ENCODE measurements at regions not wholly inside any gene's neighbourhood (a gene's known extent, or its start where the extent isn't known, plus 50 kb on each side); places are given as distances from the start of the nearest gene placed in this dataset.

GRCh38 chr2:52335727-52336126 lies 1303.8 kb upstream of the NRXN1 start:
- Histone ChIP-seq H3K4me3 (ENCODE audit: low read depth, low read length) (no peak overlapping the region), H3K9me3 (ENCODE audit: control insufficient read depth, insufficient read depth, low read depth, low read length) (no peaks in the 10 kb centered on the region), H3K4me1 (ENCODE audit: control insufficient read depth, insufficient read depth, low read length) (no peaks in the 10 kb centered on the region), H3K27ac (ENCODE audit: extremely low read depth, low read depth, low read length) (no peak overlapping the region), H3K36me3 (ENCODE audit: control insufficient read depth in 2 of 2, insufficient read depth in 1 of 2, low read length in 2 of 2) (no peaks in the 10 kb centered on the region)
- TF ChIP-seq HOXC10 (CRISPR knock-in tag; IDR thresholded peaks at IDR 0.05) (no peak), ZEB2 (tag by site-specific recombination; IDR thresholded peaks at IDR 0.05) (no peak), ZNF670 (tag by site-specific recombination; IDR thresholded peaks at IDR 0.05; ENCODE audit: low read depth) (no peak), TSHZ1 (tag by site-specific recombination; IDR thresholded peaks at IDR 0.05; ENCODE audit: borderline replicate concordance) (no peak), ZNF223 (tag by site-specific recombination; IDR thresholded peaks at IDR 0.05) (no peak), PRDM4 (tag by site-specific recombination; IDR thresholded peaks at IDR 0.05) (no peak), ZNF560 (tag by site-specific recombination; IDR thresholded peaks at IDR 0.05; ENCODE audit: borderline replicate concordance) (no peak), ZNF548 (tag by site-specific recombination; IDR thresholded peaks at IDR 0.05) (no peak), GFI1B (tag by site-specific recombination; IDR thresholded peaks at IDR 0.05) (no peak), ZNF175 (tag by site-specific recombination; IDR thresholded peaks at IDR 0.05) (no peak)
- ChIA-PET POLR2A (no interaction called here), CTCF (no interaction called here)

- Histone ChIP-seq H3K4me1 (ENCODE audit: control insufficient read depth, insufficient read depth, low read length) (no peaks in the 10 kb centered on the region), H3K36me3 (ENCODE audit: control insufficient read depth in 2 of 2, insufficient read depth in 1 of 2, low read length in 2 of 2) (no peaks in the 10 kb centered on the region), H3K9me3 (ENCODE audit: control insufficient read depth, insufficient read depth, low read depth, low read length) (no peaks in the 10 kb centered on the region), H3K27ac (ENCODE audit: extremely low read depth, low read depth, low read length) (no peak overlapping the region), H3K4me3 (ENCODE audit: low read depth, low read length) (no peak overlapping the region)
- ChIA-PET CTCF (no interaction called here), POLR2A (no interaction called here)
- TF ChIP-seq ZNF747 (tag by site-specific recombination; IDR thresholded peaks at IDR 0.05), result no peak
- TF ChIP-seq KLF16 (tag by site-specific recombination; IDR thresholded peaks at IDR 0.05), result no peak
- TF ChIP-seq ZBTB21 (tag by site-specific recombination; IDR thresholded peaks at IDR 0.05), result no peak
- TF ChIP-seq ZNF785 (tag by site-specific recombination; IDR thresholded peaks at IDR 0.05), result no peak
- no peak for TF ChIP-seq ZSCAN16 (tag by site-specific recombination; IDR thresholded peaks at IDR 0.05)
- no peak for TF ChIP-seq PRDM6 (tag by site-specific recombination; IDR thresholded peaks at IDR 0.05)
These were observed 1302.3 kb upstream of the NRXN1 start for GRCh38 chr2:52334185-52334584.

- no peaks in the 10 kb centered on the region for H3K4me1 ChIP-seq (ENCODE audit: control insufficient read depth, insufficient read depth, low read length)
- H3K27ac ChIP-seq (ENCODE audit: extremely low read depth, low read depth, low read length), result no peak overlapping the region
- TF ChIP-seq SETDB1 (IDR thresholded peaks at IDR 0.05; ENCODE audit: insufficient read length, low read length) (peak; percentile 39), ZNF660 (tag by site-specific recombination; IDR thresholded peaks at IDR 0.05) (no peak)
- H3K9me3 ChIP-seq (ENCODE audit: control insufficient read depth, insufficient read depth, low read depth, low read length), result no peaks in the 10 kb centered on the region
- ChIA-PET CTCF (interaction anchor here (0.8 kb wide), 1 partner anchor 10 kb away, joined by 3 read pairs; no protein-coding TSS in a partner anchor), POLR2A (no interaction called here)
- no peaks in the 10 kb centered on the region for H3K36me3 ChIP-seq (ENCODE audit: control insufficient read depth in 2 of 2, insufficient read depth in 1 of 2, low read length in 2 of 2)
- no peak overlapping the region for H3K4me3 ChIP-seq (ENCODE audit: low read depth, low read length)
These were observed 1295.7 kb upstream of the NRXN1 start for GRCh38 chr2:52327641-52328040.
